OCI-LY3 (cell line): ENCODE measurements at regions not wholly inside any gene's neighbourhood (a gene's known extent, or its start where the extent isn't known, plus 50 kb on each side); places are given as distances from the start of the nearest gene placed in this dataset.

ENCODE experiments used
- H2AFZ ChIP-seq: fragments of 200-600, 300-600 bp; shearing (Covaris generic); 2 replicates; pipeline ENCODE4 v1.6.0; 2014; ENCODE audit warnings: antibody characterized with exemption, low read depth, low read length
- H3K27ac ChIP-seq: fragments of 200-600, 300-600 bp; sonication (generic); 2 replicates; pipeline ENCODE4 v1.5.1; 2014; ENCODE audit warnings: mild to moderate bottlenecking, low read length, moderate library complexity, mixed read lengths
- H3K27me3 ChIP-seq: fragments of 200-600, 300-600 bp; sonication (generic); 2 replicates; pipeline ENCODE4 v1.6.1; 2014; ENCODE audit warnings: low read depth, low read length, mixed read lengths
- H3K36me3 ChIP-seq: fragments of 200-600, 300-600 bp; sonication (generic); replicated peaks from 2 replicates; pipeline ENCODE3; 2014; ENCODE audit warnings: low read depth, low read length, mixed read lengths
- H3K4me1 ChIP-seq: fragments of 300-600, 200-600 bp; sonication (generic); 2 replicates; pipeline ENCODE4 v1.6.1; 2014; ENCODE audit warnings: low read length, mixed read lengths
- H3K4me2 ChIP-seq: fragments of 200-600, 300-600 bp; sonication (generic); 2 replicates; pipeline ENCODE4 v1.6.1; 2014; ENCODE audit warnings: low read length, mixed read lengths
- H3K4me3 ChIP-seq: fragments of 300-600, 200-600 bp; sonication (generic); 2 replicates; pipeline ENCODE4 v1.5.1; 2014; ENCODE audit warnings: antibody characterized with exemption, mild to moderate bottlenecking, low read length, moderate library complexity
- H3K79me2 ChIP-seq: fragments of 300-600, 200-600 bp; shearing (Covaris generic); 2 replicates; pipeline ENCODE4 v1.6.1; 2014; ENCODE audit warnings: mild to moderate bottlenecking, low read length, mixed read lengths
- H3K9ac ChIP-seq: fragments of 300-600, 200-600 bp; shearing (Covaris generic); 2 replicates; pipeline ENCODE4 v1.6.0; 2014; ENCODE audit warnings: mild to moderate bottlenecking, low read length, moderate library complexity
- H3K9me3 ChIP-seq: fragments of 200-600, 300-600 bp; shearing (Covaris generic); 2 replicates; pipeline ENCODE4 v1.6.1; 2014; ENCODE audit warnings: low read length, mixed read lengths; ENCODE audit not compliant: insufficient read depth
- H4K20me1 ChIP-seq: fragments of 200-600, 300-600 bp; sonication (generic); 2 replicates; pipeline ENCODE4 v1.6.1; 2016; ENCODE audit warnings: low read length, mixed read lengths; ENCODE audit not compliant: insufficient read depth
- CTCF ChIP-seq: fragments of 200-600, 300-600 bp; sonication (generic); IDR thresholded peaks from 2 replicates; pipeline ENCODE4 v1.5.1; 2014; ENCODE audit warnings: antibody characterized with exemption, low read length, low read depth
- EZH2phosphoT487 ChIP-seq: fragments of 200-600 bp; shearing (Covaris generic); IDR thresholded peaks from 2 replicates; pipeline ENCODE4 v1.6.1; 2018; ENCODE audit warnings: antibody characterized with exemption, mixed run types, low read depth

GRCh38 chr5:108515517-108516105 lies 133.7 kb upstream of the FBXL17 start:
- Histone ChIP-seq H3K4me2 (no peak overlapping the region), H3K9ac (no peak overlapping the region), H3K79me2 (no peaks in the 10 kb centered on the region), H3K9me3 (no peaks in the 10 kb centered on the region), H4K20me1 (no peaks in the 10 kb centered on the region), H2AFZ (no peak overlapping the region), H3K4me3 (no peak overlapping the region), H3K4me1 (no peaks in the 10 kb centered on the region), H3K27me3 (no peaks in the 10 kb centered on the region), H3K36me3 (no peaks in the 10 kb centered on the region), H3K27ac (no peak overlapping the region)
- TF ChIP-seq CTCF (no peak), EZH2phosphoT487 (no peak)

DNA sequence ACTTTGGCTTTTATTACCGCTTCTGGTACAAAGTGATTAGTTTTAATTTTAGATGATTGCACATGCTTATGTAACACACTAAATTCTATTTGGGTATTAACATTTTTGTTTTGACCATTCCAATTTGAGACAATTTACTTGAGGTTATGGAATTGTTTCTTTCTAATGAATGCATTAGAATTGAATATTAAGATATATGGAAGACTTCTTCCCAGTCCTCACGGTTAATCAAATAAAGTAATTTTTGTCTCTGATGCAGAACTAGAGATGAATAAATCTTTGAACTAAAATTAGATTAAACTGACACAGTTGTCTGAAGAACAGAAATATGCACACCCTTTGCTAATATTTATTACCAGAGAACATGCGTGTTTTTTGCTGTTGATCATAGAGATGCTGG lies 127.1 kb upstream of the FBXL17 start:
- H4K20me1 ChIP-seq: no peaks in the 10 kb centered on the region
- H3K79me2 ChIP-seq: no peaks in the 10 kb centered on the region
- no peaks in the 10 kb centered on the region for H3K4me1 ChIP-seq
- H3K4me2 ChIP-seq: no peak overlapping the region
- no peak overlapping the region for H2AFZ ChIP-seq
- TF ChIP-seq EZH2phosphoT487: no peak
- no peak for TF ChIP-seq CTCF
- H3K27ac ChIP-seq: no peak overlapping the region
- H3K9ac ChIP-seq: no peak overlapping the region
- H3K36me3 ChIP-seq: no peaks in the 10 kb centered on the region
- no peaks in the 10 kb centered on the region for H3K9me3 ChIP-seq
- no peak overlapping the region for H3K4me3 ChIP-seq
- no peaks in the 10 kb centered on the region for H3K27me3 ChIP-seq

GRCh38 chr5:108507631-108508030 lies 125.7 kb upstream of the FBXL17 start:
- H3K9ac ChIP-seq: no peak overlapping the region
- no peaks in the 10 kb centered on the region for H3K36me3 ChIP-seq
- H3K4me1 ChIP-seq: no peaks in the 10 kb centered on the region
- no peak overlapping the region for H3K4me2 ChIP-seq
- no peak overlapping the region for H3K4me3 ChIP-seq
- no peaks in the 10 kb centered on the region for H3K9me3 ChIP-seq
- TF ChIP-seq EZH2phosphoT487 (no peak), CTCF (no peak)
- H3K27ac ChIP-seq: no peak overlapping the region
- H2AFZ ChIP-seq: no peak overlapping the region
- no peaks in the 10 kb centered on the region for H4K20me1 ChIP-seq
- no peaks in the 10 kb centered on the region for H3K79me2 ChIP-seq
- no peaks in the 10 kb centered on the region for H3K27me3 ChIP-seq

GRCh38 chr5:108505608-108506007 lies 123.7 kb upstream of the FBXL17 start:
- TF ChIP-seq CTCF: no peak
- no peak for TF ChIP-seq EZH2phosphoT487
- Histone ChIP-seq H3K4me1 (no peaks in the 10 kb centered on the region), H3K36me3 (no peaks in the 10 kb centered on the region)

More at GRCh38 chr5:108505608-108506007, 123.7 kb upstream of the FBXL17 start:
- no peaks in the 10 kb centered on the region for H3K9me3 ChIP-seq
- no peaks in the 10 kb centered on the region for H3K27me3 ChIP-seq
- no peaks in the 10 kb centered on the region for H4K20me1 ChIP-seq
- no peak overlapping the region for H3K4me3 ChIP-seq
- H2AFZ ChIP-seq: no peak overlapping the region
- H3K9ac ChIP-seq: no peak overlapping the region
- H3K27ac ChIP-seq: no peak overlapping the region
- no peak overlapping the region for H3K4me2 ChIP-seq
- no peaks in the 10 kb centered on the region for H3K79me2 ChIP-seq
